HL-60 (cell line): ENCODE measurements at regions not wholly inside any gene's neighbourhood (a gene's known extent, or its start where the extent isn't known, plus 50 kb on each side); places are given as distances from the start of the nearest gene placed in this dataset.

ENCODE experiments used
- DNase-seq, 2 experiments: peaks; one replicate each; pipeline ENCODE4 v3.0.0-alpha.2; 2010 to 2020; ENCODE audit warnings: low read depth in 1 of 2, low spot score in 1 of 2
- H3K27ac ChIP-seq: fragments of 250-450 bp; sonication (Bioruptor Pico); replicated peaks from 2 replicates; pipeline ENCODE4 v1.5.1; 2020; ENCODE audit warnings: mild to moderate bottlenecking, moderate library complexity
- H3K27me3 ChIP-seq: fragments of 250-450 bp; sonication (Bioruptor Pico); 2 replicates; pipeline ENCODE4 v1.5.1; 2021; ENCODE audit warnings: mild to moderate bottlenecking, moderate library complexity; ENCODE audit not compliant: insufficient read depth, poor library complexity, severe bottlenecking
- H3K4me3 ChIP-seq: replicated peaks from 2 replicates; pipeline ENCODE4 v1.5.1; 2011; ENCODE audit warnings: mild to moderate bottlenecking, control low read depth, low read length; ENCODE audit not compliant: insufficient read depth
- CTCF ChIP-seq: IDR thresholded peaks from one replicate; pipeline ENCODE4 v1.5.1; 2011; ENCODE audit warnings: low read length, control low read depth, inconsistent platforms; ENCODE audit not compliant: insufficient read depth
- GABPA ChIP-seq: IDR thresholded peaks from 2 replicates; pipeline ENCODE4 v1.6.1; 2012; ENCODE audit warnings: low read depth
- POLR2AphosphoS5 ChIP-seq: IDR thresholded peaks from 2 replicates; pipeline ENCODE4 v1.6.1; 2012; ENCODE audit warnings: low read depth
- SPI1 ChIP-seq: IDR thresholded peaks from 2 replicates; pipeline ENCODE4 v1.6.1; 2012; ENCODE audit warnings: low read depth, mild to moderate bottlenecking, borderline replicate concordance
- TF ChIP-seq, protein P1 (sequence below): IDR thresholded peaks from 2 replicates; pipeline ENCODE4 v1.6.1; 2012; ENCODE audit warnings: low read depth; ENCODE audit not compliant: insufficient replicate concordance

DNA sequence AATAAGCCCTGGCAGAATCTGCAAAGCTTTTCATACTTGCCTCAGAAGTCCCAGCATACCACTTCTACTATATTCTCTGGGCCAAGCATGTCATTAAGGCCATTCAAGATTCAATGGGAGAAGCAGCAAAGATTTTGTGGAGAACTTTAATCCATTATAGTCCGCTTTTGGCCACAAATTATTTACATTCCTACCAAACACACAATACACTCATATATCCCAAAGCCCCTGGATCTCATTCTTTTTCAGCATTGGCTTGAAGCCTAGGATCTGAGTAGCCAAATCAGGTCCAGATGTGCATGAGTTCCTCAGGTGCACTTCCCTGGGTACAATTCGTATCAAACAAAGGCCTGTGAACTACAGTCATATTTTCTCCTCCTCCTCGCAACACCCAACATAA is 203.4 kb downstream of the NDFIP2 start:
- Histone ChIP-seq H3K4me3 (no peak overlapping the region), H3K27me3 (no peaks in the 10 kb centered on the region), H3K27ac (no peak overlapping the region)
- no peak for DNase-seq
- TF ChIP-seq, protein P1, sequence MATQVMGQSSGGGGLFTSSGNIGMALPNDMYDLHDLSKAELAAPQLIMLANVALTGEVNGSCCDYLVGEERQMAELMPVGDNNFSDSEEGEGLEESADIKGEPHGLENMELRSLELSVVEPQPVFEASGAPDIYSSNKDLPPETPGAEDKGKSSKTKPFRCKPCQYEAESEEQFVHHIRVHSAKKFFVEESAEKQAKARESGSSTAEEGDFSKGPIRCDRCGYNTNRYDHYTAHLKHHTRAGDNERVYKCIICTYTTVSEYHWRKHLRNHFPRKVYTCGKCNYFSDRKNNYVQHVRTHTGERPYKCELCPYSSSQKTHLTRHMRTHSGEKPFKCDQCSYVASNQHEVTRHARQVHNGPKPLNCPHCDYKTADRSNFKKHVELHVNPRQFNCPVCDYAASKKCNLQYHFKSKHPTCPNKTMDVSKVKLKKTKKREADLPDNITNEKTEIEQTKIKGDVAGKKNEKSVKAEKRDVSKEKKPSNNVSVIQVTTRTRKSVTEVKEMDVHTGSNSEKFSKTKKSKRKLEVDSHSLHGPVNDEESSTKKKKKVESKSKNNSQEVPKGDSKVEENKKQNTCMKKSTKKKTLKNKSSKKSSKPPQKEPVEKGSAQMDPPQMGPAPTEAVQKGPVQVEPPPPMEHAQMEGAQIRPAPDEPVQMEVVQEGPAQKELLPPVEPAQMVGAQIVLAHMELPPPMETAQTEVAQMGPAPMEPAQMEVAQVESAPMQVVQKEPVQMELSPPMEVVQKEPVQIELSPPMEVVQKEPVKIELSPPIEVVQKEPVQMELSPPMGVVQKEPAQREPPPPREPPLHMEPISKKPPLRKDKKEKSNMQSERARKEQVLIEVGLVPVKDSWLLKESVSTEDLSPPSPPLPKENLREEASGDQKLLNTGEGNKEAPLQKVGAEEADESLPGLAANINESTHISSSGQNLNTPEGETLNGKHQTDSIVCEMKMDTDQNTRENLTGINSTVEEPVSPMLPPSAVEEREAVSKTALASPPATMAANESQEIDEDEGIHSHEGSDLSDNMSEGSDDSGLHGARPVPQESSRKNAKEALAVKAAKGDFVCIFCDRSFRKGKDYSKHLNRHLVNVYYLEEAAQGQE, result no peak
- no peak for TF ChIP-seq CTCF

GRCh38 chr13:79682164-79682563 is 201.2 kb downstream of the NDFIP2 start:
- no peak for DNase-seq
- Histone ChIP-seq H3K27me3 (no peaks in the 10 kb centered on the region), H3K27ac (no peak overlapping the region), H3K4me3 (no peak overlapping the region)
- TF ChIP-seq, protein P1, result no peak
- TF ChIP-seq GABPA (no peak), SPI1 (no peak), POLR2AphosphoS5 (no peak), CTCF (no peak)

DNA sequence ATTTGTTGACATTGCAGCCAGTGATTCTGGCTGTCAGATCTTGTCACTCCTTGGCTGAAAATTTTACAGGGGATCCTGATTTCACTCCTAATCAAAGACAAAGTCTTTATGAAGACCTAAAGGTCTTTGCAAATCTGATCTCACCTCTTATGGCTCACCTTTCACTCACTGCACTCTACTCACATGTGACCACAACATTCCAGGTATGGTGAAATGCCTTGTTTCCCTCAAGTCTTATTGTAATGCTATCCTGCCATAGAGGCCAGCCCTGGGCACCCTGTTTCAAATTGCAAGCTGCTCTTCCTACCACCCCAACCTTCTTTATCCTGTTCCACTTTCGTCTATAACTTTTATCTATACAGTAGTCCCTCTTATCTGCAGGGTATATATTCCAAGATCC is 200.1 kb downstream of the NDFIP2 start:
- H3K27me3 ChIP-seq, result no peaks in the 10 kb centered on the region
- no peak overlapping the region for H3K27ac ChIP-seq
- no peak for DNase-seq
- no peak overlapping the region for H3K4me3 ChIP-seq
- TF ChIP-seq SPI1 (no peak), GABPA (no peak), POLR2AphosphoS5 (no peak), CTCF (no peak)
- TF ChIP-seq, protein P1, result no peak
